GM19238 (cell line): ENCODE measurements at regions not wholly inside any gene's neighbourhood (a gene's known extent, or its start where the extent isn't known, plus 50 kb on each side); places are given as distances from the start of the nearest gene placed in this dataset.

Experiments used
- DNase-seq: peaks from one replicate; pipeline ENCODE4 v3.0.0; 2011; ENCODE audit warnings: low spot score; ENCODE audit not compliant: insufficient read length

GRCh38 chr9:87238545-87238944 is 259.1 kb upstream of the DAPK1 start:
- DNase-seq: no peak

GRCh38 chr9:87239312-87239711 is 258.4 kb upstream of the DAPK1 start:
- DNase-seq: no peak

- no peak for DNase-seq
These were observed 254.1 kb upstream of the DAPK1 start for GRCh38 chr9:87243602-87244001.

GRCh38 chr9:87245271-87245670 is 252.4 kb upstream of the DAPK1 start:
- no peak for DNase-seq

GRCh38 chr9:87247097-87247496 is 250.6 kb upstream of the DAPK1 start:
- DNase-seq: no peak

- no peak for DNase-seq
These were observed 248.6 kb upstream of the DAPK1 start for GRCh38 chr9:87249029-87249428.

- no peak for DNase-seq
These were observed 247.5 kb upstream of the DAPK1 start for GRCh38 chr9:87250205-87250604.

GRCh38 chr9:87255431-87256155 is 242.1 kb upstream of the DAPK1 start:
- no peak for DNase-seq

- no peak for DNase-seq
These were observed 240.7 kb upstream of the DAPK1 start for GRCh38 chr9:87256973-87257372.

GRCh38 chr9:87259543-87260518 is 237.8 kb upstream of the DAPK1 start:
- no peak for DNase-seq

GRCh38 chr9:87263291-87263690 is 234.4 kb upstream of the DAPK1 start:
- DNase-seq: no peak

GRCh38 chr9:87266697-87267096 is 231.0 kb upstream of the DAPK1 start:
- DNase-seq: no peak

- DNase-seq: no peak
These were observed 230.2 kb upstream of the DAPK1 start for GRCh38 chr9:87267251-87268070.

GRCh38 chr9:87269296-87270176 is 228.1 kb upstream of the DAPK1 start:
- no peak for DNase-seq

GRCh38 chr9:87270221-87270847 is 227.3 kb upstream of the DAPK1 start:
- no peak for DNase-seq

GRCh38 chr9:87270848-87271234 is 226.8 kb upstream of the DAPK1 start:
- no peak for DNase-seq

- no peak for DNase-seq
These were observed 225.8 kb upstream of the DAPK1 start for GRCh38 chr9:87271696-87272477.

GRCh38 chr9:87275047-87275725 is 222.5 kb upstream of the DAPK1 start:
- DNase-seq: no peak

- no peak for DNase-seq
These were observed 221.3 kb upstream of the DAPK1 start for GRCh38 chr9:87276327-87276841.
